Fibroblast of lung (primary cell): ENCODE measurements at regions not wholly inside any gene's neighbourhood (a gene's known extent, or its start where the extent isn't known, plus 50 kb on each side); places are given as distances from the start of the nearest gene placed in this dataset.

Source experiments
- EZH2 ChIP-seq: IDR thresholded peaks from 2 replicates; pipeline ENCODE4 v1.5.1; 2012; ENCODE audit warnings: low read length, control low read depth, mild to moderate bottlenecking; ENCODE audit errors: missing control alignments
- TF ChIP-seq, protein P1 (sequence below), 2 donors: IDR thresholded peaks in 1 of 2; conservative IDR thresholded peaks in 1 of 2; 1 replicate in 1 of 2; 2 replicates in 1 of 2; pipeline ENCODE4 v1.5.1; 2011 to 2012; ENCODE audit warnings: low read length in 2 of 2, control low read depth in 1 of 2, inconsistent platforms in 1 of 2, low read depth in 1 of 2, mild to moderate bottlenecking in 1 of 2

DNA sequence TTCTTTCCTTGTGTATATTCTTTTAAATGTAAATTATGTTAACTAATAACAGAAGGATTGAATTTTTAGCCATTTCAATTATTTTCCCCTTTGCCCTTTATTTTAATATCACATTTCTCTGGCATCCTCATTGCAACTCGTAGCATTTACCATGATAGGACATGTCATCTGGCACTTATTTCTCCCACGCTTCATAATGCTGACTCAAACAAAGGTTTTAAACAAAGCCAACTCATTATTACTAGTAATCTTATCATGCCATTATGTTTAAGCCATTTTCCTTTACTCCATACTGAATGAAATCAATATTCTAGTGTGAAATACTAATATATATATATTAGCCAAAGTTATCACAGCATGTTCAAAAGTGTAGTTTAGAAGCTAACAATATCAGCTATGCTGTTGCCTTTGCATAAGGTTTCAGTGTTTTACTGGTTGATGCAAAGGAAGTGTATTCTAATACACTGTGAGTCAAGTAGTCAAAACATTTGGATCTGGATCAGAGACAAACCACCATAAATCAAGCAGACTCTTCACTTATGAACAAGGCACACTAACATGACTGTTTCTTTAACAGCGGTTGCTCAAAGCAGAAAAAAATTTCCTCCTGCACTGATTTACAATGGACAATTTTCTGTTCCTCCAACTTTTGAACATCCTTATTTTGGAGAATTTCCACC lies 281.6 kb downstream of the SLC7A11 start:
- TF ChIP-seq, protein P1, sequence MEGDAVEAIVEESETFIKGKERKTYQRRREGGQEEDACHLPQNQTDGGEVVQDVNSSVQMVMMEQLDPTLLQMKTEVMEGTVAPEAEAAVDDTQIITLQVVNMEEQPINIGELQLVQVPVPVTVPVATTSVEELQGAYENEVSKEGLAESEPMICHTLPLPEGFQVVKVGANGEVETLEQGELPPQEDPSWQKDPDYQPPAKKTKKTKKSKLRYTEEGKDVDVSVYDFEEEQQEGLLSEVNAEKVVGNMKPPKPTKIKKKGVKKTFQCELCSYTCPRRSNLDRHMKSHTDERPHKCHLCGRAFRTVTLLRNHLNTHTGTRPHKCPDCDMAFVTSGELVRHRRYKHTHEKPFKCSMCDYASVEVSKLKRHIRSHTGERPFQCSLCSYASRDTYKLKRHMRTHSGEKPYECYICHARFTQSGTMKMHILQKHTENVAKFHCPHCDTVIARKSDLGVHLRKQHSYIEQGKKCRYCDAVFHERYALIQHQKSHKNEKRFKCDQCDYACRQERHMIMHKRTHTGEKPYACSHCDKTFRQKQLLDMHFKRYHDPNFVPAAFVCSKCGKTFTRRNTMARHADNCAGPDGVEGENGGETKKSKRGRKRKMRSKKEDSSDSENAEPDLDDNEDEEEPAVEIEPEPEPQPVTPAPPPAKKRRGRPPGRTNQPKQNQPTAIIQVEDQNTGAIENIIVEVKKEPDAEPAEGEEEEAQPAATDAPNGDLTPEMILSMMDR (conservative IDR thresholded peaks at IDR 0.05 in 1 of 2, IDR thresholded peaks at IDR 0.05 in 1 of 2; ENCODE audit: low read depth in 1 of 2, low read length in 2 of 2) = no peak
- no peak for TF ChIP-seq EZH2
